GM18868 (cell line): ENCODE measurements at regions not wholly inside any gene's neighbourhood (a gene's known extent, or its start where the extent isn't known, plus 50 kb on each side); places are given as distances from the start of the nearest gene placed in this dataset.

Source experiments
- ATAC-seq: cut with Tn5 transposase; IDR thresholded peaks from one replicate; pipeline ENCODE4 v1.9.1; 2021; ENCODE audit warnings: mild to moderate bottlenecking, moderate library complexity; ENCODE audit not compliant: unreplicated experiment

DNA sequence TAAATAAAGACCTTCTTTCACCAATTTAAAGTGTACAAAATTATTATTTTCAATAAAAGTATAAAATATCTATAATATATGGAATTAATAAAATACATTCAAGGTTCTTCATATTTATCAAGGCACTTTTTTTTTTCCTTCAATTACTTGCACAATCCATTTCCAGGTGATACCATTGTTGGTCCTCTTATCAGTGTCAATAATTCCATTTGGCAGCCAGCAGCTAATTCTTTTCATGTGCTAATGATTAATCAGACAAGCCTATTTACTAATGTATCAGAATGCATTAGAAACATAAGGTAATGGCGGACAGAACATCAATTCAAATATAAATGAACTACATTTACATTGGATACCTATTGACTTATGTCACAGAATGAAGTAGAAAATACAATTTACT, 622.2 kb downstream of the TOX3 start:
- no peak for ATAC-seq

DNA sequence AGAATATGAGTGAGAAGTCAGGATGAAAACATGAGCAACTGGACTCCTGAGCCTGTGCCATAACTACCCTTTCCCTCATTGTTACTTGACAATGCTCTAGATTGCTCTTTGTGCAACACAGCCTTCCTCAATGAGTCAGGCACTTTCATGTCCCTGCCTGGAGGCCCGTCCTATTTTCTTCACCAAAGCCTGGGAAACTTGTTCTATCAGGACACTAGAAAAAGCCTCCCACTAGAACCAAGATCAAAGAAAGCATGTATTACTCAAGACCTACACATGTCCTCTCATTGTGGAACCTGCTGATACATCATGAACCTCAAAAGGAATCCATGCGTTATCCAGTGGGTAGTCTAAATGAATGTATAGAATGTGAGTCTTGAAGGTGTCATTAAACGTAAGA, 624.5 kb downstream of the TOX3 start:
- no peak for ATAC-seq

DNA sequence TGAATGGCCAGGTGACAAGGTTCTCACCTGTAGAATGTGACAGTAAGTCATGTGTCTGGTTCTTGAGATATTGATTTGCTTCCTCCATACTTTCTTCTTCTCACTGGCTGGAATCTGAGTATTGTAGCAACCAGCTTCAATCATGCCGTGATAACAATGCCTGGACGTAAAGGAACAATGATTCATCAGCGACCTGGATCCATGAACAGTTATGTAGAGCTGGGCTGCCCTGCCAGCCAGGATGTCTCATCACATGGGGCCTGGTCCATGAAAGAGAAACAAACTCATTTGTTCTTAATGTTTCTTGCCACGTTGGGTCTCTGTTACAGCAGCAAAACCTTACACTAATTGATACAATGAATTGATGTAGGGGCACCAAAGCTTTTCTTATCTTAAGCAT, 627.2 kb downstream of the TOX3 start:
- no peak for ATAC-seq

DNA sequence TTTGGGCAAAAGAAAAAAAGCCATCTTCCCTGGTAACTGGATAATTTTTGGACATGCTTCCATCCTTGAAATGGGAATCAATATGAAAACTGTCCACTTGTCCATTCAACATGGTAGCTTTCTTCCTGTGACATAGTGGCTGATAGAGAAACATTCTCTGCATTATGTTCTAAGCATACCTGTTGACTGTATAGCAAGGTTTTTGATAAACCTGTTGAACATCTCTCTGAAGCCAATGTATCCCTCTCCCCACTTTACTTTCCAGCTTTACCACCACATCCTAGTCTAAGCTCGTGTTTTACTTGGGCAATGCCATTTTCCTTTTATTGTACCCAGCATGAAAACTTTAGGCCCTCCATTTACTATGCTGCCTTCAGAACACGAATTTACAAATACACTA, 630.1 kb downstream of the TOX3 start:
- no peak for ATAC-seq

DNA sequence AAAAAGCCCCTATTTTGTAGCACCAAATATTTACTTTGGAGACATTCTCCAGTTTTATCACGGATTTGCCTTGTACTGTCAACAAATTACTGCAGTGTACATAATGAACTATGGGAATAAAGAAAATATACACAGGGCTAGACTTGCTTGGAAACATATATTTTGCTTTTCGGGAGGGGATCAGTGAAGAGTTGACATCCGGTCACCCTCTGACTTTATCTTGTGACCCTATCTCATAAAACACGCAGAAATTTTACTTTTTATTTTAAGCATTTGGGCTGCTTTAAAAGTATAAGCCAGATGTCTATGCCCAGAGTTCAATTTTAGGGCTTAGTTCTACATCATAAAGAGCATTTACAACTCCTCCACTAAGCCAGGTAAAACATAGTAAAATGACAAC, 630.7 kb downstream of the TOX3 start:
- no peak for ATAC-seq

DNA sequence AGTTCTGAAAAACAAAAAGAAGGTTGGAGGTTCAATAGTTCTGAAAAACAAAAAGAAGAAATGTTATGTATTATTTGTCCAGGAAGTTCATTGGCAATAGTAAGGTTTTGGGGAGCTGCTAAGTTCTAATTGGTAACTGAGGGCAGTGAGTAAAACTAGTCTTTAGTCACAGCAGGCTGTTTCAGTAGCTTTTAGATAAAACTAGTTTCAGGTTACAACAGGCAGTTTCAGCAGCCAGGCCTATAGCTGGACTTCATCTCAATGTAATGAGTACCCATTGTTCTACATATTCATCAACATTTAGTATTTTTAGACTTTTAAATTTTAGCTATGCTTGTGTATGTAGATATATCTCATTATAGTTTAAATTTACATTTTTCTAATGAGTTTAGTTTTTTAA, 639.3 kb downstream of the TOX3 start:
- ATAC-seq, result no peak

DNA sequence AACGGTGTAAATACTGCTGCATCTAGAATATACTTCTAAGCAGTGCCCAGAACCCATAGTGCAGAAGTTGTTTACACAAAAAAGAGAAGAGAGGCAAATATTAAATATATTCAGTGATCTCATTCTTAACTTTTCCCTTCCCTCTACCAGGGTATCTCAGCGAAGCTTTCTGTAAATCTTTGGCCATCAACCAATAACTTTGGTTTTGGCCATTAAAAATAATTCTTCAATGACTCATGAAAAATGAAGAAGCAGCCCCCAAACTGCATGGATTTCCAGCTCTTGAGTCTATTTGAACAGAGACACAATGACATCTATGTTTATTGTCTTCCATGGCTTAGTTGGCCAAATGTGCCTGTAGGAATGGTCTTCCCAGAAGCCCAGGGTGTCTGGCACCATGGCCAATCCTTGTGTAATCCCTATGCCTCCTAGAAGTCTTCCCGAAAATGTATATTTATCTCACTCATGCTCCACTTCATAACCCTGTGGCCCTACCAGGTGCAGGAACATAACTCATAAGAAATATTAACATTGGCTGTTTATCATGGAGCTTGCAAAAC, 646.6 kb downstream of the TOX3 start:
- ATAC-seq, result no peak

DNA sequence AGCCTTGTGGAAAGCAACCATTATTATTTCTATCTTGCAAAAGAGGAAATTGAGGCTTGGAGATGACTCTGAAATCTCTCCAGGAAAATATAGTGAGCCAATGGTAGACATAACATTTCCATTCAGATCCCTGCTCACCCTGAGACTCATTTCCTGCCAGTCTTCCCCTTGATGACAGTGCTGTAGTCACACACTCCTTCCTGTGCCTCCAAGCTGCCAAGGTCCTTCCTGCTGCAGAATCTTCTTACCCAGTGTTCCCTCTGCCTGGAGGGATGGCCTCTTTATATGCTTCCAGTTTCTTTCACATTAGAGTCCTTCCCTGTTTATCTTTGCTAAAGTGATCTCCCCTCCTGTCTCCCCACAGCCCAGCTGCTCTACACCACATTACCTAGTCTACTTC, 648.1 kb downstream of the TOX3 start:
- ATAC-seq, result no peak

DNA sequence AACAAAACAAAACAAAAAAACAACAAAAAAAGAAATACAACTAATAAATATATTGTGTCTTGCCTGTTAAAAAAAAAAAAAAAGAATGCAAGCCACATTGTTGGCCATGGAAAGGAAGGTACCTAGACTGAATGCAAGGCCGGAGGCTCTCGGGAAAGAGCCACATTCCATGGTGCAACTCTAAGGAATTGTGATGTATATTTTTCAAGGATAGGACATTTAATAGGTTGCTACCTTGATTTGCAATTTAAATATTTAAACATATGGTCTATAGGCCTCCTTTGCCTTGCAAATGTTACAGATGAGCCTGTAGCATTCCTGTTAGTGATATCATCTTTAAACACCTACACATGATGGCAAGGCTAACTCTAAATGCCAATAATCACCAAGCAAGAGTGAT, 650.9 kb downstream of the TOX3 start:
- ATAC-seq, result no peak

DNA sequence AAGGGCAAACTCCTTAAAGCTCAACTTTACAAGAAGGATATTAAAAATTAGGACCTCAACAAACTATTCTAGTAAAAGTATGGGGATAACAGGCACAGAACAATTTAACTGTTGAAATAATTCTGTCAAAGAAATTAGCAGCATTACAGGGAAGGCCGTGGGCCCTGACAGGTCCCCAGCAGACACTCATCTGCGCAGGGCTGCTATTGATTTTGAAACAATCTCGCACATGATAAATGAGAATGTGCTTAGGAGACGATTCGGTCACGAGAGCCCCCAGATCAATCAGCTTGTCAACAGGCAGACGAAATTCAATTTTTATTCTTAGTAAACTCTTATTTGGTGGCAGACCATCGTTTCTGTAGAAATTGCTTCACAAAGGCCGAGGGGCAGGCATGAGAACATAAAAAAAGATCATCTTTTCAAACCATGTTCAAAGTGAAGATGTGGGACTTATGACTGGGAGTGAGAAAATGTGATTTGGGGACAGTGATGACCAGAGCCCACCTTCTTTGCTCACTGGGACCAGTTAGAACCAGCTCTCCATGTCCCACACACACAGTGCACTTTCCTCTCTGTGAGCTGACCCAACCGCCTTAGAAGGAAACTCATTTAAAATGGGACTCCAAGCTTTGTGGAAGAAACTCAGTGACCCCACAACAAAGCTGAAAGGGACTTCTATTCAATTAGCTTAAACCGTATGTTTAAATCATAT, 654.5 kb downstream of the TOX3 start:
- no peak for ATAC-seq

DNA sequence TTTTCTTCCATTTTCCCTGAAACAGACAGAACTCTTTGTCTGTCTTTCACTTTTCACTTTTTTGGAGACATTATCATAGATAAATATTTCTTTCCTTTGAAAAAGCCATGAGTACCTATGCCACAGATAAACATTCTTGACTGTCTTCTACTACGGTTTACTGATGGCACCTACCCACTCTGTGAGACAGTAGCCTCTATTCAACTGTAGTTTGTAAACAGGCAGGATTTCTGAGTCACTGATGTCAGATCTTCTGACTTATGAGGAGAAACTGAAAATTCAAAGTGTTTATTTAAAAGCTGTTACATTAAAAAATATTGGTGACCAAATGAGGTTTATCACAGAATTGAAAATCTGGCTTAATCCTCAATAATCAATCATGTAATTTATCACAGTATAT, 658.4 kb downstream of the TOX3 start:
- ATAC-seq, result no peak

DNA sequence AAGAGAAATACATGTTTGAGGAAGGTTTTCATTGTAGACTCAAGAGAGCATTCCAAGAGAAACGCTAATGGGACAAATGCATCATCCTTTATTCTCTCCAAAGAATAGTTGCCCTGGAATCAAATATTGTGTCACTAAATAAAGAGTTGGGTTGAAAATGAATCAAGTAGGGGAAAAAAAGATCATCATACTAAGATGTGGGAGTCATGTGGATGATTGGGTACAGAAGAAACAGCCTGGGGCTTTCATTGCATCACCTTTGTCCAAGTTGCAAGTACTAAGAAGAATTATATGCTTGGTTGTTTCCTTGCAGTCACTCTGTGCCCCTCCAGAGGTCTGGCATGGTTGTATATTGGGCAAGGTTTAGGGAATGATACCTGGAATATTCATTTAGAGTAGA, 658.9 kb downstream of the TOX3 start:
- no peak for ATAC-seq

DNA sequence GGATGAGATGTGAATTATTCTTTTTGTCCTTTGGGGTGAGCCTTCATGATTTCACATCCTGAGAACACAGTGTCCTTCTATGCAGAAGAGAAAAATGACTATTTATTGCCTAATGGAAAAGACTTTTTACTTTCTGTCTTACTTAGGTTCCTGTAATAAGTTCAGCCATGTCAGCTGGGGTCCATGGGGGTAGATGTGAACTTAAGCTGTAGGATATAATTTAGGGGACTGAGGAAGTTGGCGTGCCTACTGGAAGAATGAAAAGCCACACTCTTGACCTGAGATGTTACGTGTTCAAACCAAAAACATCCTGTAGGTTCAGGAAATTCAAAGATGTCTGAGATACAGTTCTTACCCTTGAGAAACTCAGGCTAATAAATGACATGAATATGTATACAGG, 660.5 kb downstream of the TOX3 start:
- no peak for ATAC-seq

DNA sequence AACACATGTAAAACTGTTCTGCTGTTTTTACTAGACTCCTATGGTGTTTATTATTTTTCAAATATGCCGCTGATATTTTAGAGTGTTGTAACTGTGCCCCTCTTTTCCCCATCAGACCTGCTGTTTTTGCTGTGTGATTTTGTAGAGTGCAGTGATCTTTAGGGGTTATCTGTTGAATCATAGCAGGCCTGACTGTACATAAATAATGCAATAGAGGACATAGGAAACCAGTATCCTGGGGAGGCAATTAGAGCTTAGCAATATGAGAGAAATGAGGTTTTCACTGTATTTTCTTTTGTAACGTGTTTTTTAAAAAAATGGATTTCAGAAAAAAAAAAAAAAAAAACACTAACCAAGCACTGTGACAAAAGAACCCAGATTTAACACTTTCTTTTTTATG, 662.2 kb downstream of the TOX3 start:
- no peak for ATAC-seq

DNA sequence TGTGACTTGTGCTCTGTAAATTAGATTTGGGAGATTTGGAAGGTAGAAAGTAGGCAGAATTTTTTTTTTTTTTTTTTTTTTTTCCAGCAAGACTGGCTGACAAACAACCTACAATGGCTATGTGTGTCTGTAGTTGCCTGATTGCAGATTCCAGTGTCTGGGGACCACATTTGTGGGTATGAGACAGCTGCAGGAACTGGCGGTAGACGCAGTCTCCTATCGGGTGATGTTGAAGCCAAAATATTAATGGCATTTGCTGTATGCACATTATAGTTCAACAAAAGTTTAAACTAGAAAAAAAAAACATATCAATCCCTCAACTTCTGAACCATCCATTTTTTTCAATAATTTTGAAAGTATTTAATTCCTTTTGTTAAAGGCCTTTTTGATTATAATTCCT, 665.2 kb downstream of the TOX3 start:
- ATAC-seq, result no peak

DNA sequence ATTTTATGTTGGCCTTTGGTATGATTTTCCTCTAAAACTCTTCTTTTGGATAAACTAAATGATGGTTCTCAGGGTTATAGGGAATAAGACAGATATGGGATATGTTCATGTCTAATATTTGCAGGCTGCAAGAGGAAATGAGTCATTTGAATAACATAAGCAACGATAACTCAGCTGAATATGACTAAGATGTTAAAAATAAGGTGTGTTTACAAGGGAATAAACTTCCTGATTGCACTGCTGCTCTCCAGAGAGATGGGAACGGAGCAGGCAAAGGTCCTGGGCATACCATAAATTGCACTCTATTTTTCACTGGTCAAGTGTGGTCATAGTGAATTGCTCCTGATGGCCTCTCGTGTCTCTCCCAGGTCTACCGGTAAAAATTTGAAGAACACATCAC, 666.2 kb downstream of the TOX3 start:
- no peak for ATAC-seq

DNA sequence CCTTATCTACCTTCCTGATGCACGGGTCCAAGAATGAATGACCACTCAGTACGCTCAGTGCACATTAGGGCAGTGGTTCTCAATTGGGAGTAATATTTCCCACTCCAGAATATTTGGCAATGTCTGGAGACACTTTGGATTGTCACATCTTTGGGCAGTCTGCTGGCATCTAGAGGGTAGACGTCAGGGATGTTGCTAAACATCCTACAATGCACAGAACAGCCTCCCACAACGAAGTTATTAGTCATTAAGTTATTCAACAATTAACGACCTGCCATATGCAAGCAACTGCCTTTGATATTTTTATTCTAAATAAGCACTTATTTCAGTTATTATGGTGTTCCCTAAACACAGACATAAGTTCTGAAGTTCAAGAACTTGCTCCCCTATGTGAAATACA, 669.3 kb downstream of the TOX3 start:
- ATAC-seq, result no peak

DNA sequence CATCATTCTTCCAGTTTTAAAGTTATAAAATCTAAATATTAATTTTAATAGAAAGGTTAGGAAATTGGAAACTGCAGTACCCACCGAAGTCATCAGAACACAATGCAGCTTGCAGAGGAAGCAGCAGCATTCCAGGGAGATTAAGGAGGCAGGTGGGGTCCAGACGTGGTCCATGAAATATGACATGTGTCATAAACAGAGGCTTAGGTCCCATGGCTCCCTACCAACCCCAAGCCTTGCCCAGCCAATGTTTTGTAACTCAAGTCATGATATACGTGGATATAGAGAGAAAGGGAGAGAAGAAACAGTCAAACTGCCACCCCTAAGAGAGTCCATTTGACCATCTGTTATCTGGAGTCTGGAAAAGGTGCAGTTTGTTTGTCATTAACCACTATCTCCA, 670.0 kb downstream of the TOX3 start:
- no peak for ATAC-seq

DNA sequence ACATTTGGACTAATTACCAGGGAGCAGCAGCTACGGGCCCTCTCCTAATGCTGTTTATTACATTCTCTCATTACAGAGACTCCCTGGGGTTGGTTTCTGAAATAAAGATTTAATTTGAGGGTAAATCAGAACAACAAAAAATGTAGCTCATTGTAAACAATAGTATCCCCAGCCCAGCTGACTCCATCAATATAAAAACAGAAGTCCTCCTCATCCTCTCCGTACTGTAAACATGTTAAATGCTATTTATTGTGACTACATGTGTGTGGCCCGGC, 670.4 kb downstream of the TOX3 start:
- ATAC-seq, result no peak

DNA sequence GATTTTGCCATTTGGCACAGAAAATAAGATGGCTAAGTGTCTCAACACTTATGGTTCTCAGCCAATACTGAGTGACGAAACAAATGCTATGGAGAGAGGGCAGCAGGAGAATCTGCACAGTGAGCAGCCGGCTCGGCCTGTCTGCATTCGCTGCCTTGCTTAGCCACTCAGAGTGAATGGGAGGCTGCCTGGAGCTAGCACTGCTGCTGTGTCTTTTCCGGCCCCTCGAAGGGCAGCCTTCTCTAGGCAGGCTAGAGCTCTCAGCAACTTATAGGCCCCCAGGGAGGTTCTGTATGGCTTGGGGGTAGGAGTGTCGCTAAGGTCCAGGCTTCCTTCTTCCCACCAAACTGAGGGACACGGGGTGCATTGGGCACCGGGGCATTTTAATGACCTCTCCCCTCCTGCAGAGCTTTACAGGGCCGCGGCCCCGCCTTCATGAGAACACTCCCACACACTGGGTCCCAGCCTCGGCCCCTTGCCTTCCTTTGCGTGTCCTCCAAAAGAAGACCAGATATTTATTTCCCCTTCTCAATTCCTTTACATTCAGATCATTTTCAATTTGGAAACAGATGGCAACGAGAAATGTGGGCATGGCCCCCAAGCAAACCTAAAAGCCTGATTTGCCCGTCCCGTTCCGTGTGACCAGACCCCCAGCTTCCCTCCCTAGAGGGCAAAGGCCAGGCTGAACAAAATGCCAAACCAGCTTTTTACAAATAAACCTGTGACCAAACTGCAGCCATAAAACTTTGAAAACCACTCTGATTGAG, 670.9 kb downstream of the TOX3 start:
- ATAC-seq, result no peak

DNA sequence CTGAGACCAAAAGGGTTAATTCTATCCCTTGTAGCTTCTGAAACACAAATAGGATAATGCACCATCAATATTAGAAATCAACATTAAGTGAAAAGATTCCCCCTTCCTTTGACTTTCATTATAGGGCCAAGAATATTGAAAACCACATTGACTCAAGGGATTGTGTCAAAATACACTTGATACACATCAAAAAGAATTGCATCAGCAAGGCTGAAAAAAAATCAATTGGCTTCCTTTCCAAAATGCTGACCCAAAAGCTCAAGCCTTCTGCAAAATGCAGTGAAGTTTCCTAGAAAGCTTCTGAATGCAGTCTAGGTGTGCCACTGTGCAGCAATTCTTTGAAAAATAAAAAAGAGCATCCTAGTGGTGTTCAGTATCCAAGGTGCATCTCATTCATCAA, 674.4 kb downstream of the TOX3 start:
- no peak for ATAC-seq

DNA sequence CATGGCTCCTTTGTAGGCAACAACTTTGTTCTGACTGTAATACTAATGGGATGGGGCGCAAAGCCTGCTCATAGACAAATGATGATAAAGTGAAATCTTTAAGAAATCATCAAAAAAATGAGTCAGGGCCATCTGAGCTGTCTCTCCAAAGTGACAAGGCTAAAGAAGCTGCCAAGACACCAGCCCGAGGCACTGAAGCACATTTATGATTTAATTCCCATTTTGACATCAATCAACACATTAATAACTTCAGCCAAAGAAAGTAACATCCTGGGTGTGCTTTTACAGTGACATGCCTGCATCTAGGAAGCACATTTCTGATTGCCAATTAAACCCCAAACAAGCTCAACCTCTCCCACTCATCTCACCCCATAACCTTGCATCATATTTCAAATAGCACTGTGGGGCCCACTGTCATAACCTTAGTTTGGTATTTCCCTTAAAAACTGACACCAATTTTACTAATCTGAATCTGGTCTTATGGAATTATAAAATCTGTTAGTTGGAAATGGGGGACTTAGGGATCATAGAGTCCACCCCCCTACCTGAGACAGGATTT, 676.6 kb downstream of the TOX3 start:
- no peak for ATAC-seq
